ENCODE measurements at regions not wholly inside any gene's neighbourhood (a gene's known extent, or its start where the extent isn't known, plus 50 kb on each side); places are given as distances from the start of the nearest gene placed in this dataset.
"Not testable (repeated sequence)": the region's sequence is repeated elsewhere in the genome, so short reads cannot be mapped to it uniquely, and the experiment has no call there.

DNA sequence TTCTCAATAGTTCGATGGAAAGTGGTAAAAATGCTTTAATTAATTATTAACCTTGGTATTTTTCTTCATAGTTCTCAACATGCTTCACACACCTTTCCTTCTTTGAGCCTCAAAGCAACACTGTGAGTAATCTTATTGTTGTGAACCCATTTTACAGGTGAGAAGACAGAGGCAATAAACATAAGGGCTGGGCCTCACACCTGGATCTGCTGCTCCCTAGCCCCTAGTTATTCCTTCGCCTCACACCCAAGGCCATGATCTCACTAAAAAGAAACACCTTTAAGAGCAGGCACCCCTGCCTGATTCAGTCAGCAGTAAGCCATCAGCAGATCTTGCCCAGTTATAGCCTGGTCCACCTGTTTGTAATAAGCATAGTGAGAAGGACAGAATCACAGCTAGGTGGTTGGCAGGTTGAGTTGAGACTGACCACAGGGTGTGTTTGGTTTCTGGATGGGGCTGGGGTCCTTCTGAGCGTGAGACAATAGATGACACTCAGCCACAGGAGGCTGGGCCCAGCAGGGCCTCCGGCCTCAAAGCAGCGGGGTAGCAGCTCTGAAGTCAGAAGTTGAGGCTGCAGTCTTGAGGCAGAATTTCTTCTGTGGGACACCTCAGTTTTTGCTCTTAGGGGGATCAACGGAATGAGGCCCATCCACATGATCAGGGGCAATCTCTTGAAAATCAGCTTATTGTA is 203.9 kb downstream of the RHOU start:
- intact Hi-C loops (cut with micrococcal nuclease), result no loop called here

DNA sequence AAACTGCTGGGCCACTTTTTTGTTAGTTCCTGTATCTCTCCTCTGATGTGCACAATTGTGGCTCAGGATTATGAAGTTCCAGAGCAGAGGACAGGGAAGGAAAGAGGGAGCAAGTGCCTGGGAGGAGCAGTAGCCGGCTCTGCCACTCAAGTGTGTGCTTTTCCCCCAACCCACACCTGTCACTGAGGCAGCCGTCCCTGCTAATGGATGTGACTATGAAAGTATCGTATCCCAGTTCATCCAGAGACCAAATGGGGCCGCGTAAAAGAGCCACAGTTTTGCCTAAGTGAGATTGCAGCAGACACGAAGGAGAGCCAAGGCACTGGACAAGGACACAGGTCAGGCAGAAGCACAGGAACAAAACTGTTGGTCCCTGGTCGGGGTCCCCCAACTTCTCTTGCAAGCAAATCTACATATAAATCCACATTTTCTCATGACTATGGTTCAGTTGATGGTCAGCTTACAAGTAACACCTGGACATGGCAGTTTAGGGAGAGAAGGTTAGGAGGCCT is 204.7 kb downstream of the RHOU start:
- intact Hi-C loops (cut with micrococcal nuclease), result no loop called here

DNA sequence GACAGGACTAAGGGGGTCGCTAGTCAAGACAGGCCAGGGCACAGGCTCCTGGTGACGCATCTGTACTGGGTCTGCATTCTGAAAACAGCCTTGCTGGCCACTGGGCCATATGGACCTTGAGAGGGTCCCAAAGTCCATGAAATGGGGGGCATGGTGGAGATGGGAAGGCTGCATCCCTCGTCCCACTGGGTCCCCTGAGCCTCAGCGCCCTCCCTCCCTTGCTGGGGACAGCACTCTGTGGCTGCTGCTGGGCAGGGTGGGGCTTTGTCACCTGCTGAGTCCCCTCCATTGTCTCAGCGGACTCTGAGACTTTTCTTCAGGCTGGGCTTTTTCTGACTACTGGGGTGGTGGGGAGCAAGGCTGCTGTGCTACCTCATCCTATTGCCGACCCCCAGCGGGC is 205.2 kb downstream of the RHOU start:
- intact Hi-C loops (cut with micrococcal nuclease), result no loop called here

DNA sequence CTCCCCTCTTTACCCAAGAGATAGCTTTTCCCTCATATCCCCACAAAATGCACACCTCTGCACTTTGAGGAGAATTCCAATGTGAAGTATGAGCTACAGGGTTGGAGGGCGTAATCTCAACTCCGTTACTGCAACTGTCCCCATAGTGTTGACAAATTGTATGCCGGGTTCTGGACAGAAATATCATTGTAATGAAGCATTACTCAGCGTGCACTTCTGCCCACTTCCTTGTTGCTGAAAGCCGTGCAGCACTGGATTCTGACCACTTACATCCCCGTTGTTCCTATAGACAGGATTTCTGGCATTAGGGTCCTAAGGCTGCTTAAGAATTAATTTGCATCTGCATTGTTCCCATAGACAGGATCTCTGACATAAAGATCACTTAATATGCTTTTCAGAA is 205.6 kb downstream of the RHOU start:
- intact Hi-C loops (cut with micrococcal nuclease), result no loop called here

DNA sequence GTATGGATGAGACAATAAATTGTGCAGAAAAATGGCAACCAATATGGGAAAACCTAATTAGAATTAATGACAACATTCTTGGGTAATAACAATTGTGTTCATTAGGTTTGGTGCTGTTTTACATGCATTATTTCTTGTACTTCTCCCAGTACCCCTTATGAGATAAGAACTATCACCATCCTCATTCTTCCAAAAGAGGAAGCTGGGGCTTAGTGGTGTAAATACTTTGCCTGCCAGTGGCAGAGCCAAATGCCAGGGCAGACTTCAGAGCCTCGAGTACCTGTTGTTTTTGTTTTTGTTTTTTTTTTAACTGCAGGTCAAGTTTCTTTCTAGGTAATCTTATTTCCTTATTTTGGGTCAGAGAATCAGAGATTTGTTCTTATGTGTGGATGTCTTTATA is 206.4 kb downstream of the RHOU start:
- intact Hi-C loops (cut with micrococcal nuclease), result no loop called here

- intact Hi-C loops (cut with micrococcal nuclease), result no loop called here
Observed at GRCh38 chr1:228943436-228943835, 208.2 kb downstream of the RHOU start.

DNA sequence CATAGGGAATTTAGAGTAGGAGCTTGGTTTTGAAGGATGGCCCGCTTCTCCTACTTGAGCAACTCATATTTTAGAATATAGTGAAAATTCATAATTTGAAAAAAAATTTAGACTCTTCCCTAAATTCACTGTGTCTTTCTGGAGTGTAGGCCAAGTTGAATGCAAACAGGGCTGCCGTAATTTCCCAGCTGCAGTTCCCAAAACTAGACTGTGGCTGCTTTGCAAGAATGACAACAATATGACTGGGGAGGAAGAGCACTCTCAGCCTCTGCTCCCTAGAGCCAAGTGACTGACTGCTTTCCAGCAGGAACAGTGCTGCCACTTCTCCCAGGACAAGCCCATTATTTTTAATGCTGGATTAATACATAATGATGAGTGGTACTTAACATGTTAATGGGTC is 209.0 kb downstream of the RHOU start:
- intact Hi-C loops (cut with micrococcal nuclease), result no loop called here

- intact Hi-C loops (cut with micrococcal nuclease), result no loop called here
Observed at GRCh38 chr1:228944935-228945371, 209.7 kb downstream of the RHOU start.

- intact Hi-C loops (cut with micrococcal nuclease), result no loop called here
Observed at GRCh38 chr1:228945885-228946284, 210.6 kb downstream of the RHOU start.

- intact Hi-C loops (cut with micrococcal nuclease), result not testable (repeated sequence)
Observed at GRCh38 chr1:228949617-228950016, 214.3 kb downstream of the RHOU start.

GRCh38 chr1:228953207-228953606 is 217.9 kb downstream of the RHOU start:
- intact Hi-C loops (cut with micrococcal nuclease), result no loop called here

- intact Hi-C loops (cut with micrococcal nuclease), result not testable (repeated sequence)
Observed at GRCh38 chr1:228953808-228954207, 218.5 kb downstream of the RHOU start.

DNA sequence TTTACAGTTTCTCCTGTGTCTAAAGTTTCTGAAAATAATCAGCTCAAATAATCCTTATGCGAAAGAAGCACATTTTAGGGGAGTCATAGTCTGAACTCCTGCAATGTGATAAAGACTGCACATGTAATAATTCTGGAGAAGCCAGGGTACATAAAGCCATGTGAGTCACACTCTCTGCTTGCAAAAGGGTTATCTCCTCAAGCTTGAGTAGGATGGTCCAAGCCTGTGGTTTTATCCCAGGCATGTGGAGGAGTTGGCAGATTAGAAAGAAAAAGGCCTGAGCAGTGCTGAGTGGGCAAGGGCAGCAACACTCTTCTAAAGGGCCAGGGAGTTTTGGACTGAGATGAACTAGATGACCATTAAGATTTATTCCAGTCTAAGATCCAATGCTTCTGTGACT is 220.4 kb downstream of the RHOU start:
- intact Hi-C loops (cut with micrococcal nuclease), result no loop called here

GRCh38 chr1:228956864-228957263 is 221.6 kb downstream of the RHOU start:
- intact Hi-C loops (cut with micrococcal nuclease), result no loop called here

DNA sequence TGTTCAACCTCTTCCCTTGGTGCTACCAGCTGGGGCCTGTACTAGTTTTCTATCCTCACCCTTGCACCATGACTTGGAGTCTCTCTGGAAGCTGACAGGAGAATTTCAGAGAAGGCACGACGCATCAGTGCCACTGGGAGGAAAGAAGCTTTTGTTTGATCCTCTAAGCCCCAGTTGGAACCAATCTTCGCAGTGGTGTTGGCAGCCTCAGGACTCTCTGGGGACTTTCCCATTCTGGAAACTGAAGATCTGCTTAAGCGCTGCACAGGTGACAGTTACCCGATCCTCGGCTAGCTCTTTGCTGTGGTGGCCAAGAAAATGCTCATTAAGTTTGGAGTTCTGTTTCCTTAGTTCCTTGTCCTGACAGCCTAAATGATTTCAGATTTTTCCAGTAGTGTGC is 222.3 kb downstream of the RHOU start:
- intact Hi-C loops (cut with micrococcal nuclease), result no loop called here

GRCh38 chr1:228958121-228958520 is 222.8 kb downstream of the RHOU start:
- intact Hi-C loops (cut with micrococcal nuclease), result no loop called here

DNA sequence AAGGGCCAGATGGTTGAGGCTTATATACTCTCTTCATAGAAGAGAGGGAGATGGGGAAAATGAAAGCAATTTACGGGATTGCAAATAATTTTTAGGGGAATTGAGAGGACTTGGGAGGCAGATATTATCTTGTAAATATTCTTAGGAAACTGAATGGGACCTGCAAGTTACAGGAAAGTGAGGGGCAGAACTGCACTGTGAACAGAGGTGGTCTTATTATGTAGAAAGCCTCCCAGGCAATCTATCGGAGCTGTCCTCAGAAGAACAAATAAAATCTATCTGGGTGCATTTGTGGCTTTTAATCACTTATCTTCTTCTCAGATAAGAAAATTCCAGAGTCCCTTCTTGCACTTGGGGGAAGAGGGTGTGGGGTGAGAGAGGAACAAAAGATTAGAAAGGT is 223.5 kb downstream of the RHOU start:
- intact Hi-C loops (cut with micrococcal nuclease), result no loop called here

DNA sequence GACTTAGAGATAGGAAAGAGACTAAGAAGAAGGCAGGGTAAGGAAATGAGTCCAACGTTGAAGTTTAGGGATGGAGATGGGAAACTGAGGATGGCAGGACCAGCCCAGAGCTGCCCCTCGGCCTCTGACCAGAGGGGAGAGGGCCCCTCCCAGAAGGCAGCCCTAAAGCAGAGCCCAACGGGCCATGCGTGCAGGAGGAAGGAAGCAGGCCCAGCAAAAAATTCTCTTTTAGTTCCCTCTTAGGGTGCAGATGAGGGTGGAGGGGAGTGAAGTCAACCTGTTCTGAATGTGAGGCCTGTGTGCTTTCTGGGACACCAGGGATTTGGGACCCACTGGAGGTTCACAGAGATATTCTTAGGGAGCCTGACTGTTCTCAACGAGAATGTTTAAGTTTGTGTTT is 225.4 kb downstream of the RHOU start:
- intact Hi-C loops (cut with micrococcal nuclease), result no loop called here

GRCh38 chr1:228961511-228961910 is 226.2 kb downstream of the RHOU start:
- intact Hi-C loops (cut with micrococcal nuclease), result no loop called here

GRCh38 chr1:228963795-228964177 is 228.5 kb downstream of the RHOU start:
- intact Hi-C loops (cut with micrococcal nuclease), result no loop called here

DNA sequence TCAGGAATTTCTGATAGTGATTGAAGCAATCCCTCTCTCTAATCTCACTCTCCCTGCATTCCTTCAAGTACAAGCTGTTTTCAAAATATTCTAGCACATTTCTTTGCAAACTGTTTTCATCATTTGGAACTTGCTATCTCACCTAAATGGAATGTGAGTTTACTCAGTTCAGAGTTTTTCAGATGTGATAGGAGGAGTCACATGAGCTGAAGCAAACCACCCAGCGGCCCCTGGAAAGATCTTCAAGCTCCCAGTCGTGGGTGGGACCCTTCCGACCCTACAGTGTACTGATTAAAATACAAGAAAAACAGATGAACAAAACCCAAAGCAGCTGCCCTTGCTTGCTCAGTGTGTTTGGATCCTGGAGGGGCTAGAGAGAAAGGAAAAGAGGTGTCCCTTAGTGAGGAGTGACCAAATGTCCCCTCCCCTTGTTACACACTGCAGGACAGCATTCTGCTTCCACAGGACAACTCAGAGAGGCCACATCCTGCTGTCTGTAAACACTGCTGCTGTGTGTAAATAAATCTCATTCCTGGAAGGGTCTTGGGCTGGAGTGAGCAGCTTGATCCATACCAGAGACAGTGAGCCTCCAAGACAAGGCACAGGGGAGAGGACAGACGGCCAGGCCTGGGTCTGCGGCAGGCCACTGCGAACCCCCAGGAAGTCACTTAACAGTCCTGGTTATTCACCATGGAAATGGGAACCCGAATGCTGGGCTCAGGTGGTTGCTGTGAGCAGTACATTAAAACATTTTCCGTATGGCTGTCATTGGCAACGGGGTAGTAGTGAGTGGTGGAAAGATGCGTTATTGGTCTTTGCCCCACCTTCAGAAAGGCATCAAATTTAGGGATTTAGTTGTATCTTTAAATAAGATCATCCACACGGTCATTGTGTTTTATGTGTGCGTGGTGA is 229.2 kb downstream of the RHOU start:
- intact Hi-C loops (cut with micrococcal nuclease), result no loop called here

DNA sequence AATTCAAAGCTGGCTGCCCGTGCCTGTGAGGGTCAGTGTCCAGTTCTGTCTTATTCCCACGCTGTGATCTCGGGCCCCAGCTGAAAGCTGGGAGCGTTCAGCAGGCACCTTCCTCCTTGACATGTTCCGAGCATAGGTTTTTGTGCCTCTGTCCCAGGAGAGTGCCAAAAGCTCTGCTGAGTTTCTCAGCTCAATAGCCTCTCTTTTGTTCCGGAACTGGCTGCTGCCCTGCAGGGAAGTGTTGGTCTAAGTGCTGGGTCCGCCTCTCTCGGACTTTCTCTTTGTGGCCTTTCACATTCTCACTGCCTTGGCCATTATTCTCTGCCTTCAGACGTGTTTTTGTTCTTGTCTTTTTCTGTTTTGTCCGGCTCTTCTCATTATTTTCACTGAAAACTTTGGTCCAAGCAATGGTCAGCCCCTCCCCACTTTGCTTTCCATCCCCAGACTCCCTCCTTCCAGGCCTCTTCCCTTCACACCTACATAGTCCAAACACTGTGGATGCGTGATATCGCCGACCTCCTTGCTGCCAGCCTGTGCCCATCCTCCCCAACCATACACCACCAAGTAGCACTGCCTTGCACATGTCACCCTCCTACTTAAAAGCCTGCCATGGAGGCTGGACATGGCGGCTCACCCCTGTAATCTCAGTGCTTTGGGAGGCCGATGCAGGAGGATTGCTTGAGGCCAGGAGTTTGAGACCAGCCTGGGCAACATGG is 233.8 kb downstream of the RHOU start:
- intact Hi-C loops (cut with micrococcal nuclease), result no loop called here
